ENCODE measurements at regions not wholly inside any gene's neighbourhood (a gene's known extent, or its start where the extent isn't known, plus 50 kb on each side); places are given as distances from the start of the nearest gene placed in this dataset.

DNA sequence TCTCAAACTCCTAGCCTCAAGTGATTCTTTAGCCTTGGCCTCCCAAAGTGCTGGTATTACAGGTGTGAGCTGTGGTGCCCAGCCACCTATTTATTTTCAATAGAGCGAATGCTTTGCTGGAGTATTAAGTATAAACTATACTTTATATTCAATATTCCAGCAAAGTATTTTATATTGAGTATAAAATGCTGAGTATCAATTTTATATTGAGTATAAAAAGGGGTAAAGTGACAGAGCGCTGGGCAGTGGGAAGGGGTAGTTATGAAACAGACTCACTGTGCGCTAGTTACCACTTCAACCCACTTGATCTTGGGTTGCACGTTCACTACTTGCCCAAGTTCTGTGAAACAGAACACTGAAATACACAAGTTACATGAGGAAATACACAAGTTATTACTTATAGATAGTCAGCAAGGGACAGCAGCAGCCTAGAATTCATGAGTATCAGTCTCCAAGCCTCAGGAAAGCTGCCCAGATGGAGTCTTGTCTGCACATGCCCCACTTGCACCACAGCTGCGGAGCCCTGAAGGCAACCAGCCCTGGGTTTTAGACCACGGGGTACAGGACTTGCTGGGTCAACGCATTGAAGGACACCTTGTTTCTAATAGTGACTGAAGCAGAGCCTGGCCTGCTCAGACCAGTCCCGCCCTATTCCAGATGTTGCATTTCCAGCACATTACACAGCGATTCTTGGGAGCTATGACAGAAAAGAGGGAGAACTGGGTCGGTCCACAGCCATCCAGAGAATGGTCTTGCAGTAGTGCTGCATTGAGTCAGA, 51.6 kb upstream of the SYT13 start:
- DNase-seq = no peak

DNA sequence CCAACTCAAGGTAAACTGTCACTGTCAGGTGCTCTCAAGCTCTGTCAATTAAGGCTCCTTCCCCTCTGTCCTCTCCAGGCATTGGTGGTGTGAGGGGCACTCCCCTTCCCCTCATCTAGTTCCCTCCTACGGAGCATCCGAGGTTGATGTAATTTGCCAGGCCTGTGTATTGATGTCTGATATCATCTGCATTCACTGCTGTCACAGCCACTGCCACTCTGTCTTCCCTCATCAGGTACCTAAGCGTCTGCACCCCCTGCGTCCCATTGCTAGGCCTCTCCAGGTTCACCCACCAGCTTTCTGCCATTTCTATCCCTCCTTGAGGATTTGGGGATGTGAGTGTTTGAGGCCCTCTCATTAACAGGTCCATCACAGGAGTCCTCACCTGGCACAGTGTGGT, 50.0 kb upstream of the SYT13 start:
- no peak for DNase-seq
